GM12864 (cell line): ENCODE measurements at regions not wholly inside any gene's neighbourhood (a gene's known extent, or its start where the extent isn't known, plus 50 kb on each side); places are given as distances from the start of the nearest gene placed in this dataset.

Experiments
- DNase-seq: peaks from one replicate; pipeline ENCODE4 v3.0.0-alpha.2; 2011; ENCODE audit warnings: low read depth
- H3K4me3 ChIP-seq: 2 replicates; pipeline ENCODE4 v1.5.1; 2011; ENCODE audit warnings: mild to moderate bottlenecking, low read depth, low read length, control low read depth
- TF ChIP-seq, protein P1 (sequence below): IDR thresholded peaks from 2 replicates; pipeline ENCODE4 v1.5.1; 2011; ENCODE audit warnings: low read depth, mild to moderate bottlenecking, moderate library complexity, low read length, control low read depth, inconsistent platforms; ENCODE audit errors: missing control alignments

DNA sequence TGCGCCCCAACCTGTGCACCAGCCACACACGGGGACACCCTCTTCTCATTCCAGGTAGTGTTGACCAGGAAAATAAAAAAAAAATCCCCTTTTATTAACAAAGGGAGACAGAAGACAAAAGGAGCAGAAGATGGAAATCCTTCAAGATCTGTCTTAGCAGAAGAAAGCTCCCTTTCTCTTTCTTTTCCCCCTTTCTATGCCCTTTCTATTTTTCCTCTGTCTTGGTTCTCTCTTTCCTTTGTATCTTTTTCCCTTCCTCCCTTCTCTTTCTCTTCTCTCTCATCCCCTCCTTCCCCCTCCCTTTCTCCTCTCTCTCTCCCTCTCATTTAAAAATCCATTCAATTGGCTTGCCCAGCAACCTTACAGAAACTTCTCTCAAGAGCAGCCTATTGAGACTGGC, 254.1 kb upstream of the ZFHX3 start:
- H3K4me3 ChIP-seq: no peak overlapping the region
- DNase-seq: no peak
- TF ChIP-seq, protein P1, sequence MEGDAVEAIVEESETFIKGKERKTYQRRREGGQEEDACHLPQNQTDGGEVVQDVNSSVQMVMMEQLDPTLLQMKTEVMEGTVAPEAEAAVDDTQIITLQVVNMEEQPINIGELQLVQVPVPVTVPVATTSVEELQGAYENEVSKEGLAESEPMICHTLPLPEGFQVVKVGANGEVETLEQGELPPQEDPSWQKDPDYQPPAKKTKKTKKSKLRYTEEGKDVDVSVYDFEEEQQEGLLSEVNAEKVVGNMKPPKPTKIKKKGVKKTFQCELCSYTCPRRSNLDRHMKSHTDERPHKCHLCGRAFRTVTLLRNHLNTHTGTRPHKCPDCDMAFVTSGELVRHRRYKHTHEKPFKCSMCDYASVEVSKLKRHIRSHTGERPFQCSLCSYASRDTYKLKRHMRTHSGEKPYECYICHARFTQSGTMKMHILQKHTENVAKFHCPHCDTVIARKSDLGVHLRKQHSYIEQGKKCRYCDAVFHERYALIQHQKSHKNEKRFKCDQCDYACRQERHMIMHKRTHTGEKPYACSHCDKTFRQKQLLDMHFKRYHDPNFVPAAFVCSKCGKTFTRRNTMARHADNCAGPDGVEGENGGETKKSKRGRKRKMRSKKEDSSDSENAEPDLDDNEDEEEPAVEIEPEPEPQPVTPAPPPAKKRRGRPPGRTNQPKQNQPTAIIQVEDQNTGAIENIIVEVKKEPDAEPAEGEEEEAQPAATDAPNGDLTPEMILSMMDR: no peak

DNA sequence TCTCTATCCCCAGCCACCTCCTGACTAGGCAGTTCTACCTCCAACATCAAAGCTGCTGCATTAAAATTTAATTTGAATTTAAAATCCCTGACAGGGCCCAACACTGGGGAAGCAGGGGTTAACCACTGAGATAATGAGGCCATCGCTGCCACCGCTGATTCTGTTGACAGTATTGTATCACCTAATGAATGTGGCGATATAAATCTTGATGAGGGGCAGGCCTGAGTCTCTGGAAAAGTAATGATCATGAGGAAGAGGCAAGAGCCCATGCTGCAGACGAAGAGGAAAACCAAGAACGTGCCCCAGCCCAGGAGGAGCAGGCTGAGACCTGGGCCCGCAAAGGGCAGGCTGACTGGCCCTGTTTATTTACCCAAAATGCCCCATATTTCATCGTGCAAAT, 251.4 kb upstream of the ZFHX3 start:
- DNase-seq: no peak
- TF ChIP-seq, protein P1: no peak
- H3K4me3 ChIP-seq: no peak overlapping the region

DNA sequence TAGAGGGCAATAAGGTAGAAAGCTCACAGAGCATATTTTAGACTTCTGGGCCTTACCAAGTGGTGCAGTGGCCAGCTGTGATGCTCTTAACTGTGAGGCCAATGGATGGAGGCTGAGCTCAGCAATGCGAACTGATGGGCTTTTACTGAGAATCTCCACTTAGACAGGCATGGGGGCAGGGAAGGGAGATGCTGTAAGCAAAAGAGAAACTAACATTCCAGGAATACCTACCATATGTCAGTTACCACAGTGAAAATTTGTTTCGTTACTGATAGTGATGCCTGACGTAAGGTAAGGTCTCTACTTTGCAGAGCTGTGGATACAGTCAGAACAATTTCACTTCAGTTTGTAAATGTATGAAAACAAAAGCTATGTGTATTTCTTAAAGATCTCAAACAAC, 250.6 kb upstream of the ZFHX3 start:
- TF ChIP-seq, protein P1: no peak
- no peak for DNase-seq
- no peak overlapping the region for H3K4me3 ChIP-seq

DNA sequence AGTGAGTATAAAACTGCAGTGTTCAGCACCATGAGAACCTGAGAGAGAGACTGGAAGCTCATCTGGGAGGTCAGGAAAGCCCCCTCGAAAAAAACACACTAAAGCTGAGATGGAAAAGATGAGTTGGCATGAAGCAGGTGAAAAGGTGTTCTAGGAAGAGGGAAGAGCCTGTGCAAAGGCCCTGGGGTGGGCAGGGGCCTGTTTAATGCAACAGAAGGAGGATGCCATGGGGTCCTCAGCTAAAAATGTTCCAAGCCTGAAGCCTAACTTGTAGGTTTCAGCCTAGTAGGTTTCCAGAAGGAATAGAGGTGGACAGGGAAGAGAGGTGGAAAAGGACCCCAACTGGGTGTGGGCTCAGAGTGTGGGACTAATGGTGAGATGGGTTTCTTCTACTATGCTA, 242.3 kb upstream of the ZFHX3 start:
- H3K4me3 ChIP-seq: no peak overlapping the region
- no peak for DNase-seq
- TF ChIP-seq, protein P1: no peak

DNA sequence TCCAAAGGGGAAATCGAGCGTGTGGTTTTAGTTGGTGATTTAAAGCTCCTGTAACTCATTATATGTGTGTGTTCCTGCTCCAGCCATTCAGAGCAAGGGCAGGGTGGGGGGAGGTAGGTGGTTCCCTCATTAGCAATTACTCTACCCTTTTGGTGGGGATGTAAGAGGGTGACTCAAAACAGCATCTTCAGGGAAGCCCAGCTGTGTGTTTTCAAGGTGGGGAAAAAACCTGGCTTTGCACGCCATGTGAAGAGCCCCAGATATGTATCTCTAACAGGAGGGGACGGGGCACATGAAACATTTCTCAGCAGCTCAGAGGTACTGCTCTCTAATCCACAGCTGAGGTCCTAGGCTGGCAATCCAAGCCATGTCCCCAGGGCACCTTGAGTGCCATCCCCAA, 241.3 kb upstream of the ZFHX3 start:
- H3K4me3 ChIP-seq: no peak overlapping the region
- peak; percentile 69 for DNase-seq
- TF ChIP-seq, protein P1: no peak

DNA sequence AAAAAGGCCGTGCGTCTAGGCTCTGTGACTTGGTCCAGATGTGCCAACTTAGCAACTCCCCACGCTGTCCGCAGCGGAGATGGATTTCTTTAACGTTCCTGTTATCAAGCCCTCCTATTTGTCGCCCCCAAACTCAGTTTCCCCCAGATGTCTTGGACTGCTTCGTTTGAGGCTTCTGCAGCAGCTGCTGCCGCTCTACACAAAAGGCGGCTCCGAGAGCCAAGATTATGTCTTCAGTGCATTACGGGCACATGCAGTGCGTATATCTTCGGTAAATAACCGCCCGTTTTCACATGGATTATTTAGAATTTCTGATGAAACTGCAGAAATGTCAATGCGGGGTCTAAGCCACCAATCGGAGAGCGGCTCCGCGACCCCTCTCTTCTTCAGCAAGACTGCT, 240.6 kb upstream of the ZFHX3 start:
- TF ChIP-seq, protein P1: no peak
- no peak overlapping the region for H3K4me3 ChIP-seq
- no peak for DNase-seq

DNA sequence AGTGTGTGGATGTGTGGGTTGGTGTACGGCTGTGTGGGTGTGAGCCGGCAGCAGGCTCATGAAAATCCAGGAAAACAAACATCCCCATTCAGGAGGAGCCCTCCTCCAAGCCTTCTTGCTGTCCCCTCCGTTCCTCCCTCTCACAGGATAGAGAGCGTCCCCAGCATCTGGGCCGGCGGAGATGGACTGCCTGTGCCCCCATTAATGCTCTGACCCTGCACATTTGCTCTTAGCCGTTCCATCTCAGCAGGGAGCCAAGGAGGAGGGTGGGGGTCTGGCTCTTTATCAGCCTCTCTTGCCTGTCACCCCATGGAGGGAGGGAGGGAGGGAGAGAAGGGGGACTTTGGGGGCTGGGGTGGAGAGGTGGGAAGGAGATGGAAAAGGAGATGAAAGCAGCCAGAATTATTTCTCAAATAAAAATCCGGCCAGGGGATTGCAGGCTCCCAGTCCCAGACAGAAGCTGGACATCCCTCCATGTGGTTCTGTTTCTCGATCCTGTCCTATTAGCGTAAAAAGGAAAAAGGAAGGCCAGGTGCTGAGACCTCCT, 240.0 kb upstream of the ZFHX3 start:
- no peak for DNase-seq
- H3K4me3 ChIP-seq: no peak overlapping the region
- TF ChIP-seq, protein P1: no peak
